GM12892 (cell line): ENCODE measurements at regions not wholly inside any gene's neighbourhood (a gene's known extent, or its start where the extent isn't known, plus 50 kb on each side); places are given as distances from the start of the nearest gene placed in this dataset.

Source experiments
- POLR2A ChIP-seq: IDR thresholded peaks from 2 replicates; pipeline ENCODE4 v1.6.1; 2011; ENCODE audit warnings: low read depth, low read length, control low read depth
- POLR2AphosphoS5 ChIP-seq: IDR thresholded peaks from 2 replicates; pipeline ENCODE4 v1.6.1; 2011; ENCODE audit warnings: low read depth, low read length, control low read depth

DNA sequence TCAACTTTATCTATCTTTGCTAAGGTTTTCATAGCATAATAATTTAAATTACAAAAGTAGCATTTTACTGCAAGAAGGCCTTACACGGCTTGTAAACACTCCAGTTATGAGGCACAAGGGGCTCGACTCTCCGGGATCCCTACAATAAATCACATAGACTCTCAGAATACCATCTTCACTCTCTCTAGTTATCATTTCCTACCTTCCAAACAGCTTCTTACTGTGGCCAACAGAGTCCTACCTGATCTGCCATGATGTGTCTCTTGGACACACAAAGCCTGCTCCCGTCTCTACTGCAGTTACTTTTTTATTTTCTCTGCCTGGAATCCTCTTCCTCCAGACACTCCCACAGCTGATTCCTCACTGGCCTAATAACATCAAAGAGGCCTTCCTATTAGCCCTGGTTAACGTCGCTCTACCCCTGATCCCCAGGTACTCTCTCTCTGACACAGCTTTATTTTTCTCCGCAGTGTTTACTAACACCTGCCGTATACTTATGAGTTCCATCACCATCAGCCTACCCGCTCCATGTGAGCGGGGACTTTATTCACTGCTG lies 559.6 kb upstream of the DIPK2B start:
- TF ChIP-seq POLR2AphosphoS5, result no peak
- TF ChIP-seq POLR2A, result no peak
